Activated naive CD4-positive, alpha-beta T cell (primary cell): ENCODE measurements at regions not wholly inside any gene's neighbourhood (a gene's known extent, or its start where the extent isn't known, plus 50 kb on each side); places are given as distances from the start of the nearest gene placed in this dataset.

Experiments used
- DNase-seq, 4 experiments: peaks; one replicate each; lab custom pipeline; 2025; lab: John Stamatoyannopoulos, UW

DNA sequence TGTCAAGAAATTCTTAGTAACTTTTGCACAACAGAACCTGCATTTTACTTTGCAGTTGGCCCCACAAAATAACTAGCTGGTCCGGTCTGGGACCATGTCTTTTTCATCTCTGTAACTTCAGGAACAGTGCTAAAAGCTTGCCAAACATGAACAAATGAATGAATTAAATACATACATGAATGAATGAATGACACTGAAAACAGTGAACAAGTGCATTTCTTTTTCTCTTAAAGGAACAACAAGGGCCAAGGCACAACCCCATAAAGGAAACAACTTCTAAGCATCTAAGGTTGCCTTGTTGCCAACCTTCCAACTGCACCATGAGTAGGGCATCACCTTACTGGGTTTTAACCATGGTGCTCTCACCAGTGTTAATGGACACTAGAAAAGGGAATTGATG lies 534.4 kb upstream of the PKN2 start:
- DNase-seq, result no peak

DNA sequence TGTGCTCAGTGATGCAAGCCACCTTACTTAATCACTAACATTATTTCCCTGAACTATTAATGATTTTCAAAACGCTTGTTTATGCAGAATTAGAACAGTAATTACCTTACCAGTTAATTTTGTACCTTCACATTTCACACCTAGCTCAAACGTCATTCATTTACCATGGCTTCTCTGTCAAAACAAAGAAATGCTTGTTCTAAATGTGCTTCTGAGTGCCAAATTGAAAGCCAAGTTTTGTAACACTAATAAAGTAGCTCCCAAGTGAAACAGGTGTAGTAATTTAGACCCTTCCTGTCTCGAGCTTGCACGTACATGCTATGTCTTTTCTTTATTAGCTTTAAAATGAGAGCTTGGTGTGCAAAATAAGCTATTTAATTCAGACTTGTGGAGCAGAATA lies 533.7 kb upstream of the PKN2 start:
- no peak for DNase-seq

DNA sequence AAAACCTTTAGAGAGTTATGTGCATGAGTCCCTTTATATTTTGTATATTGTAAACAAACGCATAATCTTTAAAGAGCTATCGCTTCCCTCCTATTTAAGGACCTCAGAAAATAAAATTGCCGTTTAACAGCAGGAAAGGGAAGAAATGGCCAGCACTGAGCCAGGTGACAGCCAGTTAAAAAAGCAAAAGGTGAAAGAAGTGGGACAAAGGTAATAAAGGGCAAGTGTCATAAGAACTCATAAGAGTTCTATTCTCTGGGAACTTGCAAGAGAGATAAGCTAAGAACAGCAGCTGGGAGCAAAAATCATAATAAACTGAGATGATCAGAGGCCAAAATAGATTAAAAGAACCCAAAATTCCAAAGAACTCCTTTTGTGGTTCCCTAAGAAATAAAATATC lies 520.9 kb upstream of the PKN2 start:
- DNase-seq, result no peak

DNA sequence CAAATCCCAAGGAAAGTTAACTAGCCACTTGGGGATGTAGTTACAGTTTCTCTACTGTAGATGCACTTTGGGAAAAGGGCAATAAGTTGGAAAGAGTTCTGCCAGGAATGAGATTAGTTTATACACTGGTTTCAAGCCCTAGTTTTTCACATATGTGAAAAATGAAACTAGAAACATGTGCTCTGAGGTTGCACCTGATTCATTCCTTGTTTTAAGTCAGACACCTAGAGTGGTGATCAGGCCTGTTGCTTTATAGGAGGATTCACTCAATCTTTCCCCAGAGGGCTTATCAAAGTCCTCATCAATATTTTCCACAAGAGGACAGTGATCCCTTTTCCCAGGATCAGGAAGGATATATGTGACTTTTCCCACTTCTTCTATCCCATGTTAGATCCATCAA lies 515.9 kb upstream of the PKN2 start:
- DNase-seq, result no peak

DNA sequence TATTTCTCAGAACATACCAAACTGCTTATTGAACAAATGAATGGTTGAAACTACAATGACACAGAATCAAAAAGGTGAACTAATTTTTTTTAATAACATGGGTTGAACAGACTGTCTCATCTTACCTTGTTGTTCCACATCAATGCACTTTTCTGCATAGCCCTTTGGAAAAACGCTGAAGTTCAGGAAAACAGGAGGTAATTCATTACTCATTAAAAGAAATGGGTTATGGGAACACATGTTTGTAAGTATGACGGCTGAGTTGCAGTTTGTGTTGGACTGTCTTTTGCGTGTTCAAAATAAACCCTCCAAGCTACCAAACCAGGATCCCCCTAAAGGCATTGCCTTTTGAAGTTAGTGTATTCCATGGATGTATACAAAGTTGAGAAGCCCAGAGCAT lies 514.9 kb upstream of the PKN2 start:
- DNase-seq, result no peak

DNA sequence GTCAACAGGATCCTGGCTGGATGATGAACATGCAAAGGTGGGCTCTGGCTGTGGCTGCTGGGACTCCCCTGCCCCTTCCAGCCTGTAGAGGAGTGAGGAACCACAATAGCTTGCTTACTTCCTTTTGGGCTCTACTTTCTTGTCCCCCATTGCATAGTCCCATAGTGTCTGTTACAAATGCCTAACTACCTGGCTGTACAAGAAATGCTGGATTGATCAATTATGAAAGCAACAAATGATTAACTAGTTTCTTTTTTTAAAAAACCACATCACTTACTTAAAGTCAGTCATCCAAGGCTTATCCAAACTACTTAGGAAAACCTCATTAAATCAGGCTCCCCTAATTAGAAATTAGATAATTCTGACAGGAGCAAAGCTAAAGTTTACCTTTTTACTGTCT lies 514.1 kb upstream of the PKN2 start:
- DNase-seq, result no peak

DNA sequence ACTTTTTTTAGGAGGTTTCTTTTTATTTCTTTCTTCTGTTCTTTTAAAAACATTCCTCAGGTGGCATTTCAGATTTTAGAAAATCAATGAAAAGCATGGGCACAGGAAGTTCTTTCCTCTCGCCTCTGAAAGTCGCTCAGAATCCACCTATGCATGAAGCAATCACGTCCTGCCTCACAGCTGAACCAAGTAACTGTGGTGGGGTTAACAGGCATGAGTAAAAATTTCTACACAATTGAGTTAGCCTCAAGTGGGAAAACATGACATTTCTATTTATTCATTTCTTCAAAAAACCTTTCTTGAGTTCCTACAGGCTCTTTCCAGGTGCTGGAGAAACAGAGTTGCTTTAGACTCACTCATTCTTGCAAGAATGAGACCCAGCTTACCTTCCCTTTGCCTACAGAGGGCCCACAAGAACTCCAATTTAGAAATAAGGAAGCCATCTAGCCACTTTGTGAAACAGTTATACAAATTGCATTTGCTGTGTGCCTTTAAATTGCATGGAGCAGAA lies 508.9 kb upstream of the PKN2 start:
- DNase-seq, result no peak

DNA sequence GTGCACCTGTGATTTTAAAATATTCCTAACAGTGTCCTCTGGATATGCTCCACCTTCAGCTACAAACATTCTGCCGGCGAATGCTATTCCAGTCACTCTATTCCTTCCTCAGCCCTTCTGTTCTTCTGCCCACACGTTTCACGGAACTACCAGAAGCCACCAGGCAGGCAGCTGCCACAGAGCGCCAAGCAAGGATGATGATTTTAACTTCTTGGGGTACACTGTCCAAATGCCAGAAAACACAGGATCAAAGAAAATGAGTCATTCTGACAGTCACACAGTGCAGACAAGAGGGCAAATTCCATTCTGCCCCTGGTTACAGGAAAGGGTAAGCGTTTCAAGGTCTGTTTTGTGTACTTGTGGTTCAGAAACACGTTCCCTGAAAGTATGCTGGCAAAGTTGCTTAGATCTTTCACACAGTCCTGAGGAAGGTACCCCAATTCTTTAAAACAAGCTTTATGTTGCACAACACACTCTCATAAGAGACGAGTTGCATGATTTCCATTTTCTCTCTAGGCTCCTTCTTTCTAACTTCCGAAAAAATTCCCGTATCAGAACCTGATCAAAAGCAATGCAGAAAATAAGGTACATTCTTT lies 508.3 kb upstream of the PKN2 start:
- DNase-seq, result no peak

DNA sequence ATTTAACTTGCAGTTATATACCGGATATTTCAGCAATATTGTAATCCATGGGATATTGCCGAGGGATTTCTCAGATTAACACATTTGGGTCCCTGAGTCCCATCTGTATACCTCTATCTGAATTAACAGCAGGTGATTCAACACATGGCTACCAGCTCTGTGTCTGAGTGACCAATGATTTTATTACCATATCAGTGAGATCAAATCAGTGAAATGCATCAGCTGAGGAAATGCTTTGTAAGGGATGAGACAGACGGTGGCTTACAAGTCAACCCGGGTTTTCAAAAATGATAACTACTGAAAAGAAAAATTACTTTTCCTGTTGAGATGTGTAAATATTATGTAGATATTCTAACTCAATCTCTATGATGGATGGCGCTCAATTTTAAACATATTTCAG lies 504.1 kb upstream of the PKN2 start:
- DNase-seq, result no peak

DNA sequence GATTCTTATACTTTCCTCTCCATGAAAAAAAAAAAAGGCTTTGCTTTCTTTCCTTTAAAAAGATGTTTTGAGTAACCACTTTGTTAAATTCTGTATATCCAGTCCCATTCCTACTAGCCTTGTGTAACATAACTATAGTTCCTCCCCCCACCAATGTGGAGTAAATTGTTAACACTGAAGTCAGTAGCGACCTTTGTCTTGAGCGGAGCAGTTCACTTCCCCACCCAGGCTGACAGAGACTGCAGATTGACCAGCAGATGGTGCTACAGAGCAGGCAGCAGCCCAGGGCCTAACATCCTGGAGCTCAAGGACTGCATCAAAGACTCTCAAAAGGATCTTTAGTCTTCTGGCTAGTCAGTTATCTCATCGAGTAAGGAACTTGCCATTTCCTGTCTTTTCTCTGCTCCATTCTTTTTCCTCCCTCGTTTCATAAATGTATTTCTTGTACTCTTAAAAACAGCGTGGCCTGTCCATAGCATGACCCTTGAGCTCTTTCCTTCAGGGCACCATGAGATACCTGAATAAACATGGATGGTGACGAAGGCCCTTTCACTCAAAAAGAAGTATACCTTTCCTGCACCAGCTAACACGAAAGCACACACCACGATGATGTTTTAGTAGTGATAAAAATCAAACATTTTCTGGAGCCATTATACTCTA lies 503.5 kb upstream of the PKN2 start:
- peak in 3 of 4 experiments; percentile 1 to 30 (median 5) for DNase-seq

DNA sequence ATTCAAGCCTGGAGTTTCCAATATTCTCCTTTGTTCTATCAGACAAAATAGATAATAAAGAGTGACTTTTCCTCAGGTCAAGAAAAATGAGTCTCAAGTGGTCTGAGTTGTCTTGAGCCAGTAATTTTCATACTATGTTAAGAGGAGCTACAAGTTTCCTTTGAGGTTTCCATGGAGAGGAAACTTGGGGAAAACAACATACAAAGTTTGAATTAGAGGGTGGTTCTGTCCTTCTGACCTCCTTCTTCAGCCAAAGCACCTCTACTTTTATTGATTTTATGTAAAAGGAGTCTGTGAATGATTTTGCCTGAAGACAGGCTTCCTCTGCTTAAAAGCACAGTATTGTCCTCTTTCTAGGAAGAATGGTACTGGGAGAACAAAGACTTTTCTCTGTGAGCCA lies 497.2 kb upstream of the PKN2 start:
- no peak for DNase-seq

DNA sequence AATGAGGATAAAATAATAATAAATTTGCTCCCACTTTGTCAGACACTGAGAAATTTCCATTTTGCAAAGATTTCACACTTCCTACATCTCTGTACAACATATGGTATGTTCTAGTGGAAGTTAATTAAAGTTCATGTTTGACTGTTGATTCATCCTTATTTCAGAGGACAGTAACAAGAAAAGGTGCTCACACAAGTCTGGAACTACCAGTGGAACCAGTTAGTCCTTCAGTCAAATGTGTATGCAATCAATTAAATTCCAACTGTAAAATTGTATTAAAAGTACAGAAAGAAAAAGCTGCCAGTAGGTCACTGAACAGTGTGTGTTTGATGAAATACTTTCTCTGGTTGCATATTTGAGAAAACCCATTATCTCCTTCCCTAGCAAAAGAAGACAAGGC lies 496.0 kb upstream of the PKN2 start:
- DNase-seq, result no peak

DNA sequence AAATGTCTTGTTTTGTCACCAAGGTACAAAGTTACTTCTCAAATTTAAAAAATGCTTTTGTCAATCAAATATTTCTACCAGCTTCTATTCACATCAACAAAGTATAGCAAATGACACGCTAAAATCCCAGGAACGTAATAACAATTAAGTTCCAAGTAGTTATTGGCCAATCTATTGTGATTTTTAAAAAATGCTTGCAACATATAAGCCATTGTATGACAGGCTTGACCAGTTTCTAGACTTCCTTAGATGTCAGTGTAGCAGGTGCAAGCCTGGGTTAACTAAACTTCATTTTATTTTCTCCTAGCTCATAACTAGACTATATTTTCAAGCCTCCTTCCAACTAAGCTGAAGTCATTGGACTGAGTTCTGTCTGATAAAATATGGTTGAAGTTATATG lies 494.5 kb upstream of the PKN2 start:
- DNase-seq, result no peak

DNA sequence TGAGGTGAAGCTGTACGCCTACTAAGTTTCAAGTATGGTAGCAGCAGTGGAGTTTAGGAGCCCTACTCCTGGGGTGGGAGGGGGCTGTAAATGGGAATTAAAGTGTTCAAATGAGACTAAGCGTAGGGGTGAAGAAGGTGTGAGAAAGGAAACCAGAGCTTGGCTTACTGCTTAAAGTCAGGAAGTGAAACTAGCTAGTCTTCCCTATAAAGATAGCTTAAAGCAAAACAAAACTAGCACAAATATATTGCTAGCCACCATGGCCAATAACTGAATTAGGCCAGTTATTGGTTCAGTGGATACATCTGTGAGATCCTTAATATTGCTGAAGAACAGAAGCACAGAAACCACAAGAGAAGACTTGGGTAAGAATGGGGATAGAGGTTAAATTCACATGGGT lies 492.2 kb upstream of the PKN2 start:
- DNase-seq, result no peak

DNA sequence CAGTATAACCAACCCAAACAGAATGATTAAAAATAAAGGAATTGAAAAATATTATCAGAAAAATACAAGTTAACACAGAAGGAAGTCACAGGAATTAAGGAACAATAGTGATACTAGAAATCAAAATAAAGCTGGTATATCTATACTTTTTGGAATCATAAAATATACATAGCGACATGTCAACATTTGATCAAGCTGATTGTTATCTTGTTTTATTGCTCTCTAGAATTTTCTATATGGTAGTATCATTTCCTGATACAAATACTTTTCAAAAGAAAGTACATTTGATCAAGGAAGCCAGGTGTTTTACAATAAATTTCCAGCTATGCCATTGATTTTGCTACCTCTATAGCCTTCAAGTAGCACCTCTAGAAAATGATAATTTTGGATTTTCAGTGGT lies 489.5 kb upstream of the PKN2 start:
- no peak for DNase-seq

DNA sequence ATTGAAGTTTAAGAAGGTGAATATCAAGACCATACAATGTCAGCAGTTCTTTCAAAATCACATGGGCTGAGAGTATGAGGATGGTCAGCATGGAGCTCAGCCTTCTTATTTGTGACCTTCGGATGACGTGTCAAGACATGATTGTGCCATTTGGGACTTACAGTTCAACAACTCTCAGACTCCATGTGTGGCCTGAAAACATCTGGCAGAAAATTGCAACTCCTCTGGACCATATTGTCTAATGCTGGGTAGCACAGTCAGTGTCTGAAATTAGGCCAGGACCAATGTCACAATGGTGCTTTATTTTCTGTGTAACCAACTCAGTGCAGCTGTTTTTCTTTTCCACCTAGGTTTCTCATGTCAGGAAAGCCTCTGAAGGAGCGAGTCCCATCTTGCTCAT lies 483.5 kb upstream of the PKN2 start:
- no peak for DNase-seq

DNA sequence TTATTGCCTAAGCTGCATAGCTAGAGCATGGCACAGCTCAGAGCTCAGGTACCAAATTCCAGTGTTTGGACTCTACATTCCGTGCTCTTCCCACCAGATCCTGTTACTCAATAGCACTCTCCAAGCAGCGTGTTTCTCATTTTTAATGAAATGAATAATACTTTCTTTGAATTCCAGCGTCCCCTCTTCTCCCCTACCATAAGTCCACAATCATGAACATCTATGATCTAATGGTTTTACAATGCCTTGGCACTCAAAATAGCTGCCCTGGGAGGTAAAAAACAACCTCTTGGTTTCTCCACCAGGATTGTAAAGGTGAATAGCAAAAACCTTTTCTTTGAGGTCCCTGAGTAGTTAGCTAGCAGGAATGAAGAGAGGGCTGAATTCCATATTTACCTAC lies 480.0 kb upstream of the PKN2 start:
- no peak for DNase-seq

DNA sequence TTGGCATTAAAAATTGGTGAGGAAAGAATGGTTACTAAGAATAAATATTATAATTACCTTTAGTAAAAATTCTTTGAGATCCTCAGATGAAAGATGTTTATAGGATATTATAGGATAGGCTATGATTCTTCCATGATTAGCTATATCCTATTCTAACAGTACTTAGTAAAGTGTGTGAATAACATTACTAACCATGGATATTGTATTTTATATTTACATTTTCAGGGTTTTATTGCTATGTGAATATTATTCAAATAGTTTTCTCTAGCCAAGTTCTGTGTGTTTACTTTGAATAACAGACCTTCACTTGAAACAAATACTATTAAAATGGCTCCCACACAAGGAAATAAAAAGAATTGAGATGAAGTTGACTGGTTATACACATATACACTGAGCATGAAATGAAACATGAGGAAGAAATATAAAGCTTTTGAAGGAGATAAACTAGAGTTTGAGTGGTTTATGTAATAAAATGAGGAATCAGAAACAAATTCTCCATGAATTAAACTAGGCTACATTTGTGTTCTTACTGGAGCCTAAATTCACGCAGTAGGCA lies 479.4 kb upstream of the PKN2 start:
- no peak for DNase-seq

DNA sequence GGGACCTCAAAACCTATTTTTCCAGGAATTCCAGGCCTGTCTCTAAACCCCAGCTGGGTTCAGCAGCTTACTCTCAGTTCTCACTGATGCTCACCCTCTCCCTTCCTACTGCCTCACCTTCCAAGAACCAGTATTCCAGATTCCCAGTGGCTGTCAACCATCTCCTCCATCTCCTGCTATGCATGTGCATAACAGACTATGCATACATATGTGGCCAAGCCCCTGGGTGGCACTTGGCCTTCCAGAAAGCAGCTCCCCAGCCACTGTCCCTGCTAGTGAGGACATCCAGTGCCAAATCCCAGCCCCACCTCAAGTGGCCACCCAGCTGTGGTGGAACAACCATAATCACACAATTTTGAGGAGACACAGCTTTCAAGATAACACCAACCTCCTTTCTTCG lies 475.7 kb upstream of the PKN2 start:
- no peak for DNase-seq

DNA sequence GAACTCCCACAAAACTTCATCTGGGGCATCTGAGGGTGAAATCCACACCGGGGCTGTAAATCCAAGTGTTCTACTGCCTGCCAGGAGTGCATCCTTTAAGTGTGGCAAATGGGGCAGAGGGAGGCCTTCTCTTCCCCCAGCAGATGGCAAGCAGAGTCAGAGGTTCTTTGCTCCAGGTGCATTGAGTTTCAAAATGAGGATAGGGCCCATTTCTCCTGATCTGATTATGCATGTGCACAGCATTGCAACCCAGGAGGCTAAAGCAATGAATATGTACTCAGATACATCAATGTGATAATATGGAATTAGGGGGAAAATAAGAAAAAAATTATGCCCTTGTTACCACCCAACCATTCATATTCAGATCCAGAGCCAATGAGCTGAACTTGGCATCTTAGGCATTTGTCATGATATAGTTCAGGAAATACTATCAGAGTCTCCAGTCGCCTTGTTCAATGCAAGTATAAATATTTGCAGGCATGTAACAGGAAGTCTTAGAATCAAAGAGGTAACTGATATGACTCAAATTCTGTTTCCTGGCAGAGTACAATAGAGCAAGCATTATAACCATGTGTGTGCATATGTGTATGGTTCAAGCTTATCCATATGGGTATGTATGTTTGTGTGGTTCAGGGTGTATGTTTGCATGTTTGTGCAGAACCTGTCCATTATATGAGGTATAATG lies 473.8 kb upstream of the PKN2 start:
- DNase-seq, result no peak

DNA sequence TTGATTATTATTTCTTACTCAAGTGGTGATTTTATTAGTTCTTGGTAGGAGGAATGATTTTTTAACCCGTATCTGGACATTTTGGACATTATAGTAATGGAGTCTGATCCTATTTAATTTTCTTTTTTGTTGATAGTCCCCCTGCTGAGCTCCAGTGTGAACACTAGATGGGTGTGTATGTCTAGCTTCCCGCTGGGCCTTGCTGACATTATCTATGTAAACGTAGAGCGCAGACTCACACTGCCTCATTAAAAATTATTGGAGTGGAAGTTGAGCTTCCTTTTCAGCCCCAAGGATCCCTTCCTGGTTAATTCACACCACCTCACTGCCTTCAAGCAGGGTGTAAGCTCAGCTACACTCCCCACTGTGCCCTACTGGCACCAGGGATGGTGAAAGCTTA lies 467.6 kb upstream of the PKN2 start:
- no peak for DNase-seq

DNA sequence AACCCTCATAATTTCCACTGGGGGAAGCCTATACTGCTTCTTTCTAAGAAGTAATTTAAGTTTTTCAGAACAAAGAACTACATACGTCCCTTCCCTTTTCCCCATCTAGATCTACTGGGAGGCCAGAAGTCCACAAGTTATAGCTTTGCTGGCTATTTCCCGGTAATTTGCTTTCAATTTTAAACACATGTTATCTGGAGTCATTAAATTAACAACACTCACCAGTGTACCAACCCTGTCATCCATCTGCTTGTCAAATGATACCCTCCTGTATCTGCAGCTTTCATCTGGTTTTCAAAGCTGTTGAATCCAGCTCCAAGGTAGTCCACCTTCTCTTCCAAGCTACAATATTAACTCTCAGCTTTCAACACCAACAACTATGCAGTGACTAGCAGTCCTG lies 466.7 kb upstream of the PKN2 start:
- DNase-seq, result no peak

DNA sequence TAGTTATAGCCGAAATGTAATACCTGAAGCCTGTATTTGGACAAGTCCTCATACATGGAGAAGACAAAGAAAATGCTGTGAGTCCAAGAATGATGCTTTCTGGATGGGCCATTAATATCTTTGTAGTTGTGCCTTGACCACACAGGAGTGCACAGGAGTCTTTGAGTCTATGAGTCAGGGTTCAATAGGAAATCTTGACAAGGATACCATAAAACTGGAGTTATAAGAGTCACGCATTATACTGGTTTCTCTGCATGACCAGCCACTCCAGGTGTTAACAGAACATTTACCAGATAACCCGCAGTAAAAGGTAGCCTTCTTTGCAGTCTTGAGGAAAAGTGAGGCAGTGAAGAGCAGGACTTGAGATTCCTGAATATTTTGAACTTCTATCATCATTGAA lies 464.6 kb upstream of the PKN2 start:
- no peak for DNase-seq
